Dermis microvascular lymphatic vessel endothelial cell (primary cell): ENCODE measurements at regions not wholly inside any gene's neighbourhood (a gene's known extent, or its start where the extent isn't known, plus 50 kb on each side); places are given as distances from the start of the nearest gene placed in this dataset.

Experiments used
- DNase-seq, 2 donors: peaks; one replicate each; pipeline versions ENCODE4 v3.0.0 to v3.0.0-alpha.2; 2010; ENCODE audit warnings: low read depth in 2 of 2

GRCh38 chr5:68479524-68479923 lies 264.0 kb downstream of the PIK3R1 start:
- DNase-seq: no peak

GRCh38 chr5:68480335-68480940 lies 264.9 kb downstream of the PIK3R1 start:
- DNase-seq: no peak

GRCh38 chr5:68482199-68482598 lies 266.6 kb downstream of the PIK3R1 start:
- no peak for DNase-seq

- no peak for DNase-seq
Observed at GRCh38 chr5:68484307-68485068, 268.9 kb downstream of the PIK3R1 start.

GRCh38 chr5:68489556-68489955 lies 274.0 kb downstream of the PIK3R1 start:
- DNase-seq: no peak

DNA sequence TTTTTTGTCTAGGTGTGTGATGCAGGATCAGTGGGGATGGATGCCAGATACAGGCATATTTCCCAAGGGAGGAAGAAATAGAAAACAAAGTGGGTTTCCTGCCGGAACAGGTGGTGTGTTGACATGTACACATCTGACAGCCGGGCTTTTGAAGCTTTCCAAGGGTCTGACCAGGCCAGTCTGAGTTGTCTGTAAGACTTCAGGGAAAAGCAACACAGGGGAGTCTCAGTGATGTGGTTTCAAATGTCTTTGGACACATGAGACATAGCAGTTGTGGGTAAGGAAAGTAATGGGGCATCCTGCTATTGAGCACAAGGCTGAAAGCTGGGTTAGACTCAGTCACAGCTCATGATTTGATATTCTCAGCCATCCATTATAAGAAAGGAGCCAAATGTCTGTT lies 274.9 kb downstream of the PIK3R1 start:
- no peak for DNase-seq

GRCh38 chr5:68494771-68495170 lies 279.2 kb downstream of the PIK3R1 start:
- DNase-seq: no peak

DNA sequence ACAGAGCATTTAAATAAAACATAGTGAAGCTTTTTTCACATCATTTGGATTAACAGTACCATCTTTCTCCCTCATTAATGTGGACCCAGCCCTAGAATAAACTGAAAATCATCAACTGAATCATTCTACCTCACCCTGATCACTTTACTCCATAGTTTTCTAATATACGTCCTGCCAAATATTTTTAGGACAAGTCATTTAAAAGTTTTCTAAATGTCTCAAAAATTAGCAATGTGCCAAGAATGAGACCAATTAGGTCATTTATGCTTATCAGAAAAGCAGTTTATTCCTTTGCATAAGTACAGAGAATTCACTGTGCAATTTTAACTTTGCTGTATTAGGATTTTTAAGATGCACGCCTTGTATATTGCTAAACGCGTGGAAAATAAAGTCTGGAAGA lies 284.4 kb downstream of the PIK3R1 start:
- no peak for DNase-seq

GRCh38 chr5:68500813-68501212 lies 285.3 kb downstream of the PIK3R1 start:
- no peak for DNase-seq

GRCh38 chr5:68502531-68502930 lies 287.0 kb downstream of the PIK3R1 start:
- DNase-seq: no peak

- DNase-seq: no peak
Observed at GRCh38 chr5:68504306-68504705, 288.8 kb downstream of the PIK3R1 start.

DNA sequence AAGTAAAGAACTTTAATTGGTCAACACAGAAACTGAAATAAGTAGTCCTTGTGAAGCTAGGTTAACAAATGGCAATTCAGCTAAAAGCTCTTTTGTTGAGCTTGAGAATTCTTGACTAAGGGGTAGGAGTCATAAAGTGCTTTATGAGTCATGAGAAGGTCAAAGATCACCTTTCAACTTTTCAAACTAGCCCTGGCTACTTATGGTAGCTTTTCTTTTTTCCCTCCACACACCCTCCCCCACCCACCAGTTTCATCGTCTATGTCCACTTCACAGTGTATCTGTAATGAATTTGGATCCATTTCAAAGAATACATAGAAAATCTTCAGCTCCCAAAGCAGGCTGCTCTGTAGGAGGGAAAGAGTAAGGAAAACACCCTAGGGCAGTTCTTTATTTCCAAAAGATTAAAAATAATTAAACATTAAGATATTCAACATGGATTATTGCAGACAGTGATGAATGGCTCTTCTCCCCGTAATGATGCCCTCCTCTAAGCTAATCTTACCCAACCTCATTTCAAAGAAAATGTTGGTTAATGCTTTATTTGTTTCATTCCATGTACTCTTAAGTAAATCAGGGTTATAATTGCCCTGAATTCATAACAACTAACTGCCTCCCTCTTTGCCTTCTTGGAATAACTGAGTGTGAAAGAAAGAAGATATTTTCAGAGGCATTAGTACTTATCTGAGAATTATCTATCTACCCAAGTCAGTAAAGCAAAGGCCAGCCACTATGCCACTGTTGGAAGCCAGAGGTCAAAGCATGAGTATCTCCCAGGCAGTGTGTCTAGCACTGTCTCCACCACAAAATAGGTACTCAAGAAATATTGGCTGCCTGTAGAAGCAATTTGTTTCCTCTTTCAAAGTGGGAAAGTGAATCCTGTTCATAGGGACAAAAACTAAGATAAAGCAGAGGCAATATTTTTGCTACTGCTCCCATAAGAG lies 290.6 kb downstream of the PIK3R1 start:
- DNase-seq: peak in 1 of 2 donors; percentile 6

- DNase-seq: no peak
Observed at GRCh38 chr5:68515514-68515913, 300.0 kb downstream of the PIK3R1 start.

DNA sequence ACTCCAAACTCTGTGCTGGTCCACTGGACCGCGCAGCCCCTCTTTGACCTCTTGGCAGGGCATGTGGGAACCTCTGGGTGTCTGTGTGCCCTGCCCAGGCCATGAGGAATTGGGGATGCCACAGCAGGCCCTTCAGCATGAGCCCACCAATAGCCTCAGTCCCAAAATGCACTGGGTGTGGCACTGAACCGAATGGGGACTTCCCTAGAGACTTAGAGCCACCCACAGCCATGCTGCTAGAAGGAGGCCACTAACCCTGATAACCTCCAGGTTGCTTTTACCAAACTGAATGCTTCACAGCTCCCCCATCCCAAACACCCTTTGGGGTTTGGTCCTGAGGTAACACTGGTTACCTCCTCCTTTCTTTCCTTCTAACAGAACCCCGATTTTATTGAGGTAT lies 302.7 kb downstream of the PIK3R1 start:
- no peak for DNase-seq

GRCh38 chr5:68519143-68519542 lies 303.6 kb downstream of the PIK3R1 start:
- DNase-seq: no peak

GRCh38 chr5:68521776-68522175 lies 306.2 kb downstream of the PIK3R1 start:
- no peak for DNase-seq

- DNase-seq: no peak
Observed at GRCh38 chr5:68522863-68523262, 307.3 kb downstream of the PIK3R1 start.

DNA sequence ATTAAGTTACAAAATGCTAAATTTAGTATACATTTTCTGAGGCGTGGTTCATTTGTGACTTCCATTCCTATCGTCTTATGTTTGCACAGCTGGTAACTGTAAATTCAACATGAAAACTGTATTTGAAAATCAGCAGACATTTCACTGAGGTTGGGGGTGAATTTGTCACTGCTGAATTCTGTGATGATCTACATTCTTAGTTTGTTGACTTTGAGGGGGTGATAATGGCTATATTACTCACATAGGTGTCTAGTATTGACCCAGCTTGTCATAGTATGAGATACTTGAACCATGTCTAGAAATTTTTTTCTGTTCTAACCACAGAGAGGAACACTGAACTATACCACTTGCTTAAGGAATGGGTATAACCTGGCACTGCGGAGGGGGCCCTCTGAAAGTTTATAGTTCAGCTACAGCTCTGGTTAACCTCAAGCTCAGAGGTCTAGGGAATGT lies 313.3 kb downstream of the PIK3R1 start:
- no peak for DNase-seq

DNA sequence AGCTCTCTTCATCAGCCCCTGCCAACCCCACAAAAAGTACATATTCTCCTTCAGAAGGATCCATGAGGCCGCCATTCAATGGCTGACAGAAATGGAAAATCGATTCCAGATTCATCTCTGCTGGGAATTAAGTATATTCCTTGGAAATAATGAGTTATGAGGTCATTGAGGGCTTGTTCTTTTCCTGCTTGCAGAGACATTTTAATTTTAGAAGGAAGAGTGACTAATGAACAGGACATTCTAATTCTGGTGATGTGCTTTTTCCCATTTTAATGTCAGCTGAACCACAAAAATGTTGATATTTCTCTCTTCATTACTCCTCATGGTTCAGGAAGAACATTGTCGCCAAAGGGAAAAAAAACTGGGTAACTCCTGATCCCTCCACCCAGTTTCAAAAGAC lies 314.0 kb downstream of the PIK3R1 start:
- peak in 1 of 2 donors; percentile 10 for DNase-seq

- DNase-seq: no peak
Observed at GRCh38 chr5:68531970-68532369, 316.4 kb downstream of the PIK3R1 start.

GRCh38 chr5:68533051-68533450 lies 317.5 kb downstream of the PIK3R1 start:
- DNase-seq: no peak

DNA sequence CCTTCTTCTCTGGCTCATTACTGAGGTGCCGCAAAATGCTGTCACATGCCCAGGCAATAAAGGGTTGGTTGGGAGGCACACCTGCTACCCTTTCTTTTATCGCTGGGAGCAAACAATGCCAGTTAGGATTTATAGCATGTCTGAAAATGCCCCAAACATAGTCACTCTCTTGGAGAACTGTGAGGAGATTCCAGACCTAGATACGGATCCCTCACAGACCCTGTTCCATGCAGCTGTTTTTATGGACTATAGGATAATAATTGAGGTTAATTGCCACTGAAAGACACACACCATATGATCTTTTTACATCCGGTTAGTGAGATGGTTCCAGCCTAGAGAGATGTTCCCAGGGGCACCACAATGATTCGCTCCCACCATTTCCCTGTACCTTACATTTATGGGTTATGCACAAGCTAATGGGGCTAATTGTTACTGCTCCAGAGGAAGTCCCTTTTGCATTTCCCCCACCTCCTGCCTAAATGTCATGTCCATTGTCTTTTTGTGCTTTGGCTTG lies 318.1 kb downstream of the PIK3R1 start:
- no peak for DNase-seq
